Ectodermal cell (in vitro differentiated cells): ENCODE measurements at regions not wholly inside any gene's neighbourhood (a gene's known extent, or its start where the extent isn't known, plus 50 kb on each side); places are given as distances from the start of the nearest gene placed in this dataset.

Experiments used
- H3K27ac ChIP-seq: 2 replicates; pipeline ENCODE4 v1.7.0; 2013; ENCODE audit warnings: mild to moderate bottlenecking, low read depth, low read length; ENCODE audit not compliant: insufficient read depth, poor library complexity, severe bottlenecking
- H3K27me3 ChIP-seq: 2 replicates; pipeline ENCODE4 v1.7.0; 2013; ENCODE audit warnings: mild to moderate bottlenecking, low read length; ENCODE audit not compliant: insufficient read depth, control insufficient read depth, poor library complexity, severe bottlenecking
- H3K36me3 ChIP-seq: one replicate; pipeline ENCODE4 v1.7.0; 2013; ENCODE audit warnings: low read length; ENCODE audit not compliant: control insufficient read depth, insufficient read depth
- H3K4me1 ChIP-seq: one replicate; pipeline ENCODE4 v1.7.0; 2013; ENCODE audit warnings: low read length; ENCODE audit not compliant: control insufficient read depth, insufficient read depth
- H3K4me3 ChIP-seq: 2 replicates; pipeline ENCODE4 v1.7.0; 2013; ENCODE audit warnings: low read depth, low read length, control low read depth; ENCODE audit not compliant: insufficient read depth
- H3K9me3 ChIP-seq: 2 replicates; pipeline ENCODE4 v1.7.0; 2013; ENCODE audit warnings: mild to moderate bottlenecking, low read length, moderate library complexity; ENCODE audit not compliant: control insufficient read depth
- WGBS, 2 experiments: methylation state at CpG; one replicate each; pipeline ENCODE4 v1.1.7; 2013; ENCODE audit warnings: missing lambda C conversion rate in 2 of 2; 5-methylcytosine and 5-hydroxymethylcytosine counted together

- WGBS, 2 experiments = 97% methylated on average over 2 to 3 of the region's 3 CpGs
- Histone ChIP-seq H3K36me3 (no peaks in the 10 kb centered on the region), H3K9me3 (no peaks in the 10 kb centered on the region), H3K27me3 (no peaks in the 10 kb centered on the region), H3K4me1 (no peaks in the 10 kb centered on the region), H3K27ac (no peak overlapping the region), H3K4me3 (no peak overlapping the region)
Observed at GRCh38 chr6:144595266-144595665, 310.1 kb downstream of the UTRN start.

- no peak overlapping the region for H3K4me3 ChIP-seq
- H3K9me3 ChIP-seq = no peaks in the 10 kb centered on the region
- no peak overlapping the region for H3K27ac ChIP-seq
- no peaks in the 10 kb centered on the region for H3K36me3 ChIP-seq
- H3K4me1 ChIP-seq = no peaks in the 10 kb centered on the region
- no peaks in the 10 kb centered on the region for H3K27me3 ChIP-seq
Observed at GRCh38 chr6:144597511-144597910, 312.4 kb downstream of the UTRN start.

GRCh38 chr6:144599615-144600014, 314.5 kb downstream of the UTRN start:
- no peak overlapping the region for H3K27ac ChIP-seq
- H3K4me3 ChIP-seq = no peak overlapping the region
- no peaks in the 10 kb centered on the region for H3K4me1 ChIP-seq
- no peaks in the 10 kb centered on the region for H3K36me3 ChIP-seq
- no peaks in the 10 kb centered on the region for H3K9me3 ChIP-seq
- WGBS, 2 experiments = no CpG with 5 or more reads among the region's 1 CpG
- no peaks in the 10 kb centered on the region for H3K27me3 ChIP-seq

GRCh38 chr6:144601221-144601620, 316.1 kb downstream of the UTRN start:
- Histone ChIP-seq H3K27me3 (no peaks in the 10 kb centered on the region), H3K36me3 (no peaks in the 10 kb centered on the region), H3K9me3 (no peaks in the 10 kb centered on the region), H3K4me3 (no peak overlapping the region), H3K4me1 (no peaks in the 10 kb centered on the region), H3K27ac (no peak overlapping the region)
- 88 to 95% methylated on average over 2 of the region's 2 CpGs for WGBS, 2 experiments

GRCh38 chr6:144602523-144603180, 317.5 kb downstream of the UTRN start:
- Histone ChIP-seq H3K36me3 (no peaks in the 10 kb centered on the region), H3K27ac (no peak overlapping the region), H3K9me3 (no peaks in the 10 kb centered on the region), H3K4me1 (no peaks in the 10 kb centered on the region), H3K4me3 (no peak overlapping the region), H3K27me3 (no peaks in the 10 kb centered on the region)
- WGBS, 2 experiments = 98 to 100% methylated on average over 1 to 3 of the region's 3 CpGs

- Histone ChIP-seq H3K27ac (no peak overlapping the region), H3K9me3 (no peaks in the 10 kb centered on the region), H3K36me3 (no peaks in the 10 kb centered on the region), H3K4me3 (no peak overlapping the region), H3K27me3 (no peaks in the 10 kb centered on the region), H3K4me1 (no peaks in the 10 kb centered on the region)
- 76% methylated on average over 2 of the region's 2 CpGs; no CpG with 5 or more reads in 1 of the 2 experiments for WGBS, 2 experiments
Observed at GRCh38 chr6:144606083-144606482, 320.9 kb downstream of the UTRN start.

GRCh38 chr6:144607998-144608735, 323.0 kb downstream of the UTRN start:
- Histone ChIP-seq H3K4me1 (no peaks in the 10 kb centered on the region), H3K36me3 (no peaks in the 10 kb centered on the region), H3K27me3 (no peaks in the 10 kb centered on the region), H3K4me3 (no peak overlapping the region), H3K9me3 (no peaks in the 10 kb centered on the region), H3K27ac (no peak overlapping the region)
- WGBS, 2 experiments = 97% methylated on average over 4 to 5 of the region's 5 CpGs

GRCh38 chr6:144612811-144613210, 327.7 kb downstream of the UTRN start:
- no peaks in the 10 kb centered on the region for H3K36me3 ChIP-seq
- no peak overlapping the region for H3K4me3 ChIP-seq
- H3K27me3 ChIP-seq = no peaks in the 10 kb centered on the region
- 33 to 43% methylated on average over 1 of the region's 1 CpG for WGBS, 2 experiments
- H3K9me3 ChIP-seq = no peaks in the 10 kb centered on the region
- H3K27ac ChIP-seq = no peak overlapping the region
- no peaks in the 10 kb centered on the region for H3K4me1 ChIP-seq

GRCh38 chr6:144613859-144614258, 328.7 kb downstream of the UTRN start:
- H3K4me3 ChIP-seq = no peak overlapping the region
- H3K27ac ChIP-seq = no peak overlapping the region
- WGBS, 2 experiments = 50 to 91% methylated on average over 1 of the region's 2 CpGs
- no peaks in the 10 kb centered on the region for H3K4me1 ChIP-seq
- no peaks in the 10 kb centered on the region for H3K9me3 ChIP-seq
- no peaks in the 10 kb centered on the region for H3K36me3 ChIP-seq
- H3K27me3 ChIP-seq = no peaks in the 10 kb centered on the region

GRCh38 chr6:144615870-144616269, 330.7 kb downstream of the UTRN start:
- Histone ChIP-seq H3K4me3 (no peak overlapping the region), H3K27me3 (no peaks in the 10 kb centered on the region), H3K4me1 (no peaks in the 10 kb centered on the region), H3K36me3 (no peaks in the 10 kb centered on the region), H3K27ac (no peak overlapping the region), H3K9me3 (no peaks in the 10 kb centered on the region)
- WGBS, 2 experiments = 93 to 97% methylated on average over 2 of the region's 2 CpGs
